ENCODE measurements at regions not wholly inside any gene's neighbourhood (a gene's known extent, or its start where the extent isn't known, plus 50 kb on each side); places are given as distances from the start of the nearest gene placed in this dataset.

- no peak for TF ChIP-seq EZH2 (IDR thresholded peaks at IDR 0.05; ENCODE audit: low read length, unreplicated experiment)
- no peak for TF ChIP-seq CTCF (conservative IDR thresholded peaks at IDR 0.05; ENCODE audit: low read depth, low read length)
Observed at GRCh38 chr11:91374794-91375193, 849.8 kb upstream of the FAT3 start.
